Transverse colon (tissue), 4 donors: ENCODE measurements at regions not wholly inside any gene's neighbourhood (a gene's known extent, or its start where the extent isn't known, plus 50 kb on each side); places are given as distances from the start of the nearest gene placed in this dataset.

Experiments
- DNase-seq: peaks from one replicate; pipeline ENCODE4 v3.0.0-alpha.2; 2019
- H3K27ac ChIP-seq, 4 donors: fragments of 200-600 bp; sonication (generic); 2 replicates each; pipeline ENCODE4 v1.5.1; 2016 to 2018; ENCODE audit warnings: inconsistent platforms in 4 of 4
- H3K27me3 ChIP-seq: fragments of 200-600 bp; sonication (generic); 2 replicates; pipeline ENCODE4 v1.5.1; 2017; ENCODE audit warnings: inconsistent platforms
- H3K36me3 ChIP-seq, 4 donors: fragments of 200-600 bp; sonication (generic); 2 replicates each; pipeline ENCODE4 v1.5.1; 2017 to 2019; ENCODE audit warnings: inconsistent platforms in 4 of 4
- H3K4me1 ChIP-seq, 4 donors: fragments of 200-600 bp; sonication (generic); 2 replicates each; pipeline ENCODE4 v1.5.1; 2017 to 2020; ENCODE audit warnings: inconsistent platforms in 4 of 4
- H3K4me3 ChIP-seq, 4 donors: fragments of 200-600 bp; sonication (generic); 1 replicate in 1 of 4; 2 replicates in 3 of 4; pipeline versions ENCODE4 v1.5.1 to v1.6.1; 2017 to 2019; ENCODE audit warnings: inconsistent platforms in 4 of 4
- H3K9me3 ChIP-seq, 2 donors: fragments of 200-600 bp; sonication (generic); 2 replicates each; pipeline ENCODE4 v1.5.1; 2017 to 2019; ENCODE audit warnings: inconsistent platforms in 2 of 2
- EP300 ChIP-seq: sonication (generic); formaldehyde crosslinking; IDR thresholded peaks from one replicate; pipeline ENCODE4 v1.6.1; 2017; ENCODE audit warnings: antibody characterized with exemption, low read depth
- POLR2A ChIP-seq: fragments of 450-650 bp; IDR thresholded peaks from one replicate; pipeline ENCODE4 v1.6.1; 2016; ENCODE audit warnings: antibody characterized with exemption, mild to moderate bottlenecking, moderate library complexity
- POLR2AphosphoS5 ChIP-seq, 3 donors: sonication (generic); formaldehyde crosslinking; IDR thresholded peaks; one replicate each; pipeline ENCODE4 v1.6.1; 2016; ENCODE audit warnings: antibody characterized with exemption in 3 of 3
- WGBS, 2 donors: methylation state at CpG; one replicate each; pipeline ENCODE4 v1.1.5; 2018; ENCODE audit warnings: low coverage in 1 of 2; 5-methylcytosine and 5-hydroxymethylcytosine counted together
- in situ Hi-C, 4 donors: fragments of 200-750 bp; cut with MboI; loops; one replicate each; pipeline versions ENCODE4 v1.15.0 to v1.15.1; 2017; ENCODE audit warnings: low sequenced_read_pairs in 3 of 4, low pct_ligation_motif_present in 1 of 4, low pct_unique_long_range_greater_than_20kb in 1 of 4
- intact Hi-C: fragments of 100-400 bp; cut with DNase I; formaldehyde crosslinking; loops from one replicate; pipeline ENCODE4 v1.15.1; 2023; ENCODE audit warnings: low total_unique reads
- TF ChIP-seq, protein P1 (sequence below), 5 experiments: fragments of 200-600 bp in 3 of 5; fragments of 450-650 bp in 2 of 5; sonication (generic) in 3 of 5; IDR thresholded peaks; 1 replicate in 2 of 5; 2 replicates in 3 of 5; pipeline ENCODE4 v1.5.1; 2016 to 2017; ENCODE audit warnings: antibody characterized with exemption in 5 of 5, inconsistent platforms in 3 of 5, mild to moderate bottlenecking in 2 of 5, moderate library complexity in 1 of 5

DNA sequence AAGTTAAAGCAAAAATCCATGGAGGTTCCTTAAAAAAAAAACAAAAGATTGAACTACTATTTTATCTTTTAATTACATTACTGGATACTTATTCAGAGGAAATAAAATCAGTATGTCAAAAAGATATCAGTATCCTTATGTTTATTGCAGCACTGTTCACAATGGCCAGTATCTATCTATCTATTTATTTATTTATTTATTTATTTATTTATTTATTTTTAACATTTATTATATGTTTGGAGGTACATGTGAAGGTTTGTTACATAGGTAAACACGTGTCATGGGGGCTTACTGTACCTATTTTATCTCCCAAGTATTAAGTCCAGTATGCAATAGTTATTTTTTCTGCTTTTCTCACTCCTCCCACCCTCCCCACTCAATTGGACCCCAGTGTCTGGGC lies 881.1 kb upstream of the POU3F4 start:
- in situ Hi-C loops, result no loop called here
- no peaks in the 10 kb centered on the region for H3K27me3 ChIP-seq
- TF ChIP-seq, protein P1, sequence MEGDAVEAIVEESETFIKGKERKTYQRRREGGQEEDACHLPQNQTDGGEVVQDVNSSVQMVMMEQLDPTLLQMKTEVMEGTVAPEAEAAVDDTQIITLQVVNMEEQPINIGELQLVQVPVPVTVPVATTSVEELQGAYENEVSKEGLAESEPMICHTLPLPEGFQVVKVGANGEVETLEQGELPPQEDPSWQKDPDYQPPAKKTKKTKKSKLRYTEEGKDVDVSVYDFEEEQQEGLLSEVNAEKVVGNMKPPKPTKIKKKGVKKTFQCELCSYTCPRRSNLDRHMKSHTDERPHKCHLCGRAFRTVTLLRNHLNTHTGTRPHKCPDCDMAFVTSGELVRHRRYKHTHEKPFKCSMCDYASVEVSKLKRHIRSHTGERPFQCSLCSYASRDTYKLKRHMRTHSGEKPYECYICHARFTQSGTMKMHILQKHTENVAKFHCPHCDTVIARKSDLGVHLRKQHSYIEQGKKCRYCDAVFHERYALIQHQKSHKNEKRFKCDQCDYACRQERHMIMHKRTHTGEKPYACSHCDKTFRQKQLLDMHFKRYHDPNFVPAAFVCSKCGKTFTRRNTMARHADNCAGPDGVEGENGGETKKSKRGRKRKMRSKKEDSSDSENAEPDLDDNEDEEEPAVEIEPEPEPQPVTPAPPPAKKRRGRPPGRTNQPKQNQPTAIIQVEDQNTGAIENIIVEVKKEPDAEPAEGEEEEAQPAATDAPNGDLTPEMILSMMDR (IDR thresholded peaks at IDR 0.05), result no peak
- TF ChIP-seq POLR2A (no peak), EP300 (no peak), POLR2AphosphoS5 (IDR thresholded peaks at IDR 0.05) (no peak)

DNA sequence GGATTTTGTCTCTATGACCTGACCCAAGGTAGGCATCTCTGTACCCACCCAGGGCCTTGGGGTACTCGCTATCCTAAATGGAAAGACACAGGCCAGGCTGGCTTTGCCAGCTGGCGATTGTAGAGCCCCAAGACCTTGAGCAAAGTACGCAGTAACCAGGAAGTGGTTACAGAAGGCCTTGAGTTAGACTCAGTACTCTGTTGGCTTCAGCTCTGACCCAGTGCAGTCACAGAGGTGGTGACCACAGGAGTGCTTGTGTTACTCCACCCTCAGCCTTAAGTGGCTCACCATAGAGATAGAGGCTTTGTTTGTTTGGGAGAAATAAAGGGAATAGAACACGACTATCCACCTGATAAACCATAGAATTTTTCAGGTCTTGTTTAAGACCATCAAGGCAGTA lies 880.5 kb upstream of the POU3F4 start:
- H3K9me3 ChIP-seq, result no peaks in the 10 kb centered on the region
- no peaks in the 10 kb centered on the region for H3K27me3 ChIP-seq
- no peak overlapping the region for H3K27ac ChIP-seq
- intact Hi-C loops, result no loop called here
- H3K4me3 ChIP-seq, result no peak overlapping the region
- no peaks in the 10 kb centered on the region for H3K4me1 ChIP-seq
- no peaks in the 10 kb centered on the region for H3K36me3 ChIP-seq
- in situ Hi-C loops, result no loop called here
- 50% methylated on average over 4 of the region's 4 CpGs; no CpG with 5 or more reads in 1 of the 2 donors for WGBS, 2 donors
- no peak for DNase-seq
- TF ChIP-seq, protein P1 (IDR thresholded peaks at IDR 0.05), result no peak
- TF ChIP-seq POLR2AphosphoS5 (IDR thresholded peaks at IDR 0.05) (no peak), EP300 (no peak), POLR2A (no peak)

More for the DNA sequence above, 881.1 kb upstream of the POU3F4 start:
- DNase-seq, result no peak
- H3K27ac ChIP-seq, result no peak overlapping the region
- H3K36me3 ChIP-seq, result no peaks in the 10 kb centered on the region
- no peaks in the 10 kb centered on the region for H3K4me1 ChIP-seq
- no peak overlapping the region for H3K4me3 ChIP-seq
- intact Hi-C loops, result no loop called here
- no peaks in the 10 kb centered on the region for H3K9me3 ChIP-seq
- WGBS, 2 donors, result 11% methylated on average over 1 of the region's 1 CpG; no CpG with 5 or more reads in 1 of the 2 donors

DNA sequence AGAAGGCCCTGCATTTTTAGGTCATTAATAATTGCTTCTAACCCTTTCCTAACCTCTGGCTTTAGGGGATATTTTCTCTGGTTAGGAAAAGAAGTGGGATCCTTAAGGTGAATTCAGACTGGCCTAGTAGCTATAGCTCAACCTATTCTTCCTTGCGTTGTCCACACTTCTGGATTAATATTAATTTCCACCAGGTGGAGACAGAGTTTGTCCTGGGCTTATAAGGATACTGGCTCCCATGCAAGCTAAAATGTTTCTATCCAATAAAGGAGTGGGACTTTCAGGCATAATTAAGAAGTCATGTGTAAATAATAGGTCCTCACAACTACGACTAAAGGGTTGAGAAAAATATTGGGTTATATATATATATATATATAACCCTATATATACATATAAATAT lies 860.0 kb upstream of the POU3F4 start:
- 79 to 83% methylated on average over 1 to 2 of the region's 2 CpGs for WGBS, 2 donors
- intact Hi-C loops, result no loop called here
- Histone ChIP-seq H3K4me1 (no peaks in the 10 kb centered on the region), H3K27ac (no peak overlapping the region), H3K36me3 (no peaks in the 10 kb centered on the region), H3K9me3 (no peaks in the 10 kb centered on the region), H3K4me3 (no peak overlapping the region), H3K27me3 (no peaks in the 10 kb centered on the region)
- TF ChIP-seq POLR2AphosphoS5 (IDR thresholded peaks at IDR 0.05) (no peak), EP300 (no peak), POLR2A (no peak)
- TF ChIP-seq, protein P1 (IDR thresholded peaks at IDR 0.05), result no peak
- in situ Hi-C loops, result no loop called here
- no peak for DNase-seq

DNA sequence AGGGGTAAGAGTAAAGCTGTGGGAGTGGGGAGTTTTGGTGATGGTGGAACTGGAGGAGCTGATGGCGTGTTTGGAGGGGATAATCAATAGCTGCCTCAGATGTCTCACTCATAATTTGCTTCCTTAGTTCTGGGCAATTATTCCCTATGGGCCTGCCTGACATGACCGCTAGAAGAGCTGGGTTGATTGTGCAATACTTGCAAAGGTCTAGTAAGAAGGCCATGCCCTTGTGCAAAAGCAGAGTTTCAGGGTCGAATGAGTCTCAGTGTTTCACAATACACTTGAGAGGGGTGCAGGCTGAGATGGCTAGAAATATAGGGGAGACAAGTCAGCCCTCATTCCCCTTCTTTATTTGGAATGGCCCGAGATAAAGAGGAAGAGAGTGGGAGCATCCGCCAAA lies 858.4 kb upstream of the POU3F4 start:
- in situ Hi-C loops (no loop called here), intact Hi-C loops (no loop called here)
- Histone ChIP-seq H3K27me3 (no peaks in the 10 kb centered on the region), H3K9me3 (no peaks in the 10 kb centered on the region), H3K4me1 (no peaks in the 10 kb centered on the region), H3K4me3 (no peak overlapping the region), H3K36me3 (no peaks in the 10 kb centered on the region), H3K27ac (no peak overlapping the region)
- TF ChIP-seq POLR2A (no peak), EP300 (no peak), POLR2AphosphoS5 (IDR thresholded peaks at IDR 0.05) (no peak)
- TF ChIP-seq, protein P1 (IDR thresholded peaks at IDR 0.05), result no peak
- DNase-seq, result no peak
- 50 to 76% methylated on average over 1 to 5 of the region's 5 CpGs for WGBS, 2 donors
